Stromal cell of bone marrow (primary cell): ENCODE measurements at regions not wholly inside any gene's neighbourhood (a gene's known extent, or its start where the extent isn't known, plus 50 kb on each side); places are given as distances from the start of the nearest gene placed in this dataset.
"Not testable (repeated sequence)": the region's sequence is repeated elsewhere in the genome, so short reads cannot be mapped to it uniquely, and the experiment has no call there.

ENCODE experiments used
- DNase-seq: peaks from one replicate; pipeline ENCODE4 v3.0.0-alpha.2; 2012; ENCODE audit warnings: low read depth

DNA sequence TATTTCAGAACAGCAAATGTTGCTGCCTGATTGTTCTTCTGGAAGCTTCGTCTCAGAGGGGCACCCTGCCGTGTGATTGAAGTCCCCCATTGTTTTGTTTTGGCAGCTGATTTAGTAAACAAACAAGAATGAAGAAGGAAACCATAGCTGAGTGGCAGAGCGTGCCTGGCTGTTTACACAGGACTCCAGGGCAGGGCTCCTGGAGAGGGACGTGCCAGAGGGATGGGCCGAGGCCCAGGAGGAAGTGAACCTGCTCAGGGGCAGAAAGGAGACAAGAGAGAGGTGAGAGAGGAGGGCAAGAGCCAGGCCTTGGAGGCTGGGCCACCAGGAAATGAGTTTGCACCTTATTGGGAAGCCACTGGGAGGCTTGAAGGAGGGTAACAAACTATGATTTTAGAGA lies 85.5 kb upstream of the B3GAT1 start:
- no peak for DNase-seq

DNA sequence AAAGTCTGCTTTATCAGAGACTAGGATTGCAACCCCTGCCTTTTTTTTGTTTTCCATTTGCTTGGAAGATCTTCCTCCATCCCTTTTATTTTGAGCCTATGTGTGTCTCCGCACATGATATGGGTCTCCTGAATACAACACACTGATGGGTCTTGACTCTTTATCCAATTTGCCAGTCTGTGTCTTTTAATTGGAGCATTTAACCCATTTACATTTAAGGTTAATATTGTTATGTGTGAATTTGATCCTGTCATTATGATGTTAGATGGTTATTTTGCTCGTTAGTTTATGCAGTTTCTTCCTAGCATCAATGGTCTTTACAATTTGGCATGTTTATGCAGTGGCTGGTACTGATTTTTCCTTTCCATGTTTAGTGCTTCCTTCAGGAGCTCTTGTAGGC lies 84.0 kb upstream of the B3GAT1 start:
- DNase-seq, result not testable (repeated sequence)

DNA sequence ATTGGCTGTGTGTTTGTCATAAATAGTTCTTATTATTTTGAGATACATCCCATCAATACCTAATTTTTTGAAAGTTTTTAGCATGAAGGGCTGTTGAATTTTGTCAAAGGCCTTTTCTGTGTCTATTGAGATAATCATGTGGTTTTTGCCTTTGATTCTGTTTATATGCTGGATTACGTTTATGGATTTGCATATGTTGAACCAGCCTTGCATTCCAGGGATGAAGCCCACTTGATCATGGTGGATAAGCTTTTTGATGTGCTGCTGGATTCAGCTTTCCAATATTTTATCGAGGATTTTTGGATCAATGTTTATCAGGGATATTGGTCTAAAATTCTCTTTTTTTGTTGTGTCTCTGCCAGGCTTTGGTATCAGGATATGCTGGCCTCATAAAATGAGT lies 82.4 kb upstream of the B3GAT1 start:
- DNase-seq, result not testable (repeated sequence)

GRCh38 chr11:134492411-134492810 lies 80.4 kb upstream of the B3GAT1 start:
- DNase-seq, result not testable (repeated sequence)

DNA sequence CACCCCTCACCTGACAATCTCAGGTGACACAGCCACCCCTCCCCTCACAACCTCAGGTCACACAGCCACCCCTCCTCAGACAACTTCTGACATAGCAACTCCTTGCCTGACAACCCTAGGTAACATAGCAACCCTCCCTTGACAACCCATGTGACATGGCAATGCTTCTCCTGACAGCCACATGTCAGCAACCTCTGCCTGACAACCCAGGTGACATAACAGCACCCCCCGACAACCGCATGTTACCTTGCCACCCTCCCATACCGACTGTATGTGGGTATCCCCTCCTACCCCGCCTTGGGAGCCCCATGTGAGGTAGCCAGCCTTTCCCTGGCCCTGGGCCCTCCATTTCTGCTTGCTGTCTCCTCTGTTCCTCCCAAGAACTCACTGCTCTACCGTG lies 77.7 kb upstream of the B3GAT1 start:
- DNase-seq, result no peak

- DNase-seq, result no peak
Measured at GRCh38 chr11:134488913-134489312, 76.9 kb upstream of the B3GAT1 start.

GRCh38 chr11:134488512-134488911 lies 76.5 kb upstream of the B3GAT1 start:
- DNase-seq, result no peak

DNA sequence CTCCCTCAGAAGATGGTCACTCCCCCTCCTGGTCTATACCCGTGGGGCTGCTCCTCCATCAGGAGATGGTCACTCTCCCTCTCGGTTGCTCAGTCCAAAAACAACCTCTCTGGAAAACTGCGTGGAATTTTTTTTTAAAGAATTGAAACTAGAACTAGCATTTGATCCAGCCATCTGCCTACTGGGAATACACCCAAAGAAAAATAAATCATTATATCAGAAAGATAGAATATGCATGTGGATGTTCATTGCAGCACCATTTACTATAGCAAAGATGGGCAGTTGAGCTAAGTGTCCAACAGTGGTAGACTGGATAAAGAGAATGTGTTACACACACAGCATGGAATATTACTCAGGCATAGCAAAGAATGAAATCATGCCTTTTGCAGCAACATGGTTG lies 75.7 kb upstream of the B3GAT1 start:
- no peak for DNase-seq

GRCh38 chr11:134486704-134487103 lies 74.7 kb upstream of the B3GAT1 start:
- DNase-seq, result no peak

DNA sequence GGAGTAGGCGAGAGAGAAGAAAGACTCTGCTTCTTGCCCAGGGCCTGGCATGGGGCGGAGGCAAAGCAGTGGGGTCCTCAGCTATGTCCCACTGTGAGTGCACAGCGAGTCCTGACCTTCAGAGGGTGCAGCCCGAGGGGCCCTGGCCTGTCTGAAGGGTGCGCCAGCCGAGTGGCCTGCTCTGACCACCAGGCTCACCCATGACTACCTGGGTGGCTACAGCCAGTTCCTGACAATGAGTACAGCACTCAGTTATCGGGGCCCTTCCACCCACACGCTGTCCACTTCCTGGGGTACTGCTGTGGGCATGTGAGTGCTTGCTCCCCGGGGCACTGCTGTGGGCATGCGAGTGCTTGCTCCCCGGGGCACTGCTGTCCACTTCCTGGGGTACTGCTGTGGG lies 74.1 kb upstream of the B3GAT1 start:
- DNase-seq, result no peak

DNA sequence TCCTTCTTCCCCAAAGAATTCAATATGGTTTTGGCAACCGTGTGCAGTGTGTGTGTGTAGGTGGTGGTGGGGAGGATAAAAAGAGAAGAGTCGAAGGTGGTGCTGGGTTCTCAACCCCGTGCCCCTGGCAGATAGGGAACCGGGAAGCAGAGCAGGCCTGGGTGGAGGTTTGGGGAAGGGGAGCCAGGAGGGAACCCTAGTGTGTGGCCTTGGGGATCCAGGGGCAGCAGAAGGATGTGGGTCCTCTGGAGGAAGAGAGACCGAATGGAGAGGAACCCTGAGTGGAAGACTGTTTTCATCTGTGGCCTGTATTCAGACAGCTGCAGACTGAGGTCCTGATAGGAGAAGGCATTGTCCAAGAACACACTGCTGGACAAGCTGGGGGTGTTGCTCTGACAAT lies 73.3 kb upstream of the B3GAT1 start:
- DNase-seq, result no peak

- DNase-seq, result no peak
Measured at GRCh38 chr11:134483857-134484256, 71.8 kb upstream of the B3GAT1 start.

DNA sequence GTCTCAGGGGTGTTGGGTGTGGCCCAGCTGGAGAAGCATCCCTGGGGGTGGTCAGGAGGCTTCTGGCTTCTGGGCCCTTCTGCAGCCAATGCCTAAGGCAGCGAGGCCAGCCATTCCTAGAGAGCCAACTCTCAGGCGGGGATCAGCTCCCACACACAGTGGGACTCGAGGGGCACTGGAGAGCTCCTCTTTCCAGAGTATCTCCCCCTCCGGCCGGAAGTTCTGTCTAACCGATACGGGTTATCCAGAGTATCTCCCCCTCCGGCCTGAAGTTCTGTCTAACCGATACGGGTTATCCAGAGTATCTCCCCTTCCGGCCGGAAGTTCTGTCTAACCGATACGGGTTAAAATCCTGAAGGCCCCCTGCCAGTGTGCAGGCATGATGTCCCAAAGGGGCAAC lies 71.2 kb upstream of the B3GAT1 start:
- DNase-seq, result no peak

DNA sequence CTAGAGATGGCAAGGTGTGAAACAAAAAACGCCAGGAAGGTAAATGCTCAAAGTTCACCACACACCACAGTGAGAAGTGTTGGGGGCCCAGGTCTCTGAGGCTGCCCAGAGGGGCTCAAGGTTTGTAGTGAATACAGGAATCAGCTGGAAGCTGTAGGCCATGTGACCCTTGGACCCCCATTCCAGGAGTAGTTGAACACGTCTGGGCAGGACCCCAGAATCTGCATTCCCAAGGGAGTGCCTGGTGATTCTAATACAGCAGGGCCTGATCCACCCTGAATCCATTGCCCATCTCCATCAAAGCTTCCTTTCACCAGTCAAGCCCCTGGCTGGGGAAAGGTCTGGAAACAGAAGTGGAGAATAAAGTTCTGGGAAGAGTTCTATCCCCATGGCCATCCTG lies 70.8 kb upstream of the B3GAT1 start:
- no peak for DNase-seq

GRCh38 chr11:134481933-134482527 lies 70.0 kb upstream of the B3GAT1 start:
- no peak for DNase-seq

GRCh38 chr11:134481135-134481534 lies 69.1 kb upstream of the B3GAT1 start:
- no peak for DNase-seq

DNA sequence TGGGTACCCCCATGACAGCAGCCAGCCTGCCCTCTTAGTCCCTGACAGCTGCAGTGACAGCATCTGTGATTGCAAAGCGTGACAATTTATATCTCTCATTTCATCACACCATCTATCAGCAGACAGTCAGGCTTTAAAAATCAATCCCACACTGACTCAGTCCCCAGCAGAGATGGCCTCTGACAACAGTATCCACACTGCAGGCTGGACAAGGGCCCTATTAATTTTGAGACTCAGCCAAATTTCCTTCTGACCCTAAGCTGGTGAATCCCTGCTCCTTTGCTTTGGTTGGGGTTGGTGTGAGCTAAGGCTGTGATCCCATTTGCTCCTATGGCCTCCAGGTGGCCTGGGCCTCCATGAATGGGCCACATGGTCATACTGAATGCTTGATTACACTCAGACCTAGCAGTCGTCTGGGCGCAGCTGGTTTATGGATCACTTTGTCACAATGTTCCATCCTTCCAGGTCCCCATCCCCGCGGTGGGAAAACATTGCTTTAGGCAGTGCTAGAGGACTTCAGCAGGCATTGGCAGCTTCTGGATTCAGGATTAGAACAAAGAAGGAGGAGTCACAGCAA lies 68.2 kb upstream of the B3GAT1 start:
- no peak for DNase-seq

- DNase-seq, result no peak
Measured at GRCh38 chr11:134479206-134480135, 67.4 kb upstream of the B3GAT1 start.

DNA sequence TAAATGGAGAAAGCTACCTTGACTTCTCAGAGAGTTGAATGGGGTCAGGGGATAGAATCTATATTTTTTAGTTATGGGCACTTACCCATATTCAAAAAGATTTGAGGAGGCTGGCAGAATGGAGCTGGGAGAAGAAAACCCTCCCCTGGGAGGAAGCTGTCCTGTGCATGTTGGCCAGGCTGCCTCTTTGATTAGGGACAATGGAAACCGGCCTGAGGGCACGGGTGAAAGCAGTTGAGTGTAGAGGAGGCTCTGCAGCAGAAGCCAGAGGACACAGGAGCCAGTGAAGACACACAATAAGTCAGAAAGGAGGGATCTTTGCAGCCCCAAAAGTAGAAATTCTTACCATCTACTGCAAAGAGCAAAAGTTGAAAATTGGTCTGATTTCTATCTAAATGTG lies 66.6 kb upstream of the B3GAT1 start:
- no peak for DNase-seq

DNA sequence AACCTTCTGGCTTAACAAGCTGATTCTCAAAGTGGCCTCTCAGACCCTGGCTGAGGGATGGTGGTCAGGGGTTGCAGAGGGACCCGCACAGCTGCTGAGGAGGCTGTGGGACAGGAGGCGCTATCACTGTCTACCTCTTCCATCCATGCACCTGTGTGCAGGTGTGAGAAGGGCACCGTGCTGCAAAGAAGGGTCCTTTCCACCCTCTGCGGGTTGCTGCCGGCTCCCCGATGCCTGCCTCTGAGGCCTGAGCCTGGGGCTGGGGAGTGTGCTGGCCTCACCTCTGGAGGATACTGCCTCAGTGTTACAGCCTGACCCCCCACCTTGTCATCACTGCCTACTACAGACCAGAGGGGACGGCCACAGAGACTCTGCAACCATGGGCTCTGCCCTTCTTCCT lies 66.1 kb upstream of the B3GAT1 start:
- no peak for DNase-seq

DNA sequence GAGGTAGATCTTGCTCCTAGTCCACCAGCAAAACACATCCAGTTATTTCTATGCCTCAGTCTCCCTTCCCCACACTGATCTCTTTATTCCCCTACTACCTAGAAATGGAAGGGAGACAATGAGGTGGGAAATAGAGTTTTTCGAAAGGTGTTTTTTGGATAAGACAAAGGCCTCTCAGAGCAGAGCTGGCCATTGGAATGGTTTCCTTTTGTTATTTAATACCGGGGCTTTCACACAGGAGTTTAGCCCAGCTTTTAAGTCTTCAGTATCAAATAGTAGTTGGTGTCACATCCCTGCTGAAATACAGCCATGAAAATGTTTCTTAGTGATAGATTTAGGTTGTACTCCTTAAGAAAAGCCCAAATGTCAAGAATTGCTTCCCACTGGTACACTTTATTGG lies 65.4 kb upstream of the B3GAT1 start:
- DNase-seq, result no peak

DNA sequence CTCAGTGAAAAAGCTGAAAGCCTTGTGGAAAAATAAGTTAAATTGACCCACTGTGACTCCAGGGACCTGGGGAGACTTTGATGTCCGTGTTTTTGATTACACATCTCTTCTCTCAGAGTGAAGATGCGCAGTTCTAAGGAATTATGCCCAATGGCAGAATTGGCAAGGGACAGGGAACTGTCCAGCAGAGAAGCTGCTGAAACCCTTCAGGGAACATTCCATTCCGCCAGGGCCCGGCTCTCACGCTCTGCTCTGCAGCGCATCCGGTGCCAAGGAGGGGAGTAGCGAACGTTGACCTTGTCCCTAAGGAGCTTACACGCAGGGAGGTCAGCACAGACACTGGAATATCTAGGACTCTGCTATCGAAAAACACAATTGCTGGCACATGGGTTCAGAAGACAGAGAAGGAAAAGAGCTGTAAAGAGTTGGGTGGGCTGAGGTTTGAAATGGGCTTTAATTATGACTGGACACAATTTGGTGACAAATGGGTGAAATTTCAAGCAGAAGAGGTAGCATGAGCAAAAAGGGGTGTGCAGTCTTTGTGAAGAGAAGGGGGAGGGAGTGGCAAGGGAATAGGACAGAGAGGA lies 64.5 kb upstream of the B3GAT1 start:
- DNase-seq, result no peak

DNA sequence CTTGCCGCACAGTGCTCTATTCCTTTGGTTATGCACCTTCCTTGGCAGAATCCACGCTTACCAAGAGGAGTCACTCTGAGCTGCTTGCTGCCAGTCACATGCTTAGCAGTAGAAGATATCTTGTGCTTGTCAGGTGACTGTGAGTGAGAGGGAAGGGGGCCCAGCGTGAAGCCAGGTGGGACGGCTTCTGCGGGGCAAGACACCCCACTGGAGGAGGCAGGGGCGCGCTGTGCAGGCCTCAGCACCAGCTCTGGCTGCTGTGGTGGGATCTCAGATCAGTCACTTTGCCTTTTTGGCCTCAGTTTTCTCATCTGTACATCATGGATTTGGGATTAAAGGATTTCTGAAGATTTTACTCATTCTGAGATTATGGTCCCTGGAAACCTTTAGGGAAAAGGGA lies 63.9 kb upstream of the B3GAT1 start:
- DNase-seq, result no peak
